ENCODE measurements at regions not wholly inside any gene's neighbourhood (a gene's known extent, or its start where the extent isn't known, plus 50 kb on each side); places are given as distances from the start of the nearest gene placed in this dataset.

DNA sequence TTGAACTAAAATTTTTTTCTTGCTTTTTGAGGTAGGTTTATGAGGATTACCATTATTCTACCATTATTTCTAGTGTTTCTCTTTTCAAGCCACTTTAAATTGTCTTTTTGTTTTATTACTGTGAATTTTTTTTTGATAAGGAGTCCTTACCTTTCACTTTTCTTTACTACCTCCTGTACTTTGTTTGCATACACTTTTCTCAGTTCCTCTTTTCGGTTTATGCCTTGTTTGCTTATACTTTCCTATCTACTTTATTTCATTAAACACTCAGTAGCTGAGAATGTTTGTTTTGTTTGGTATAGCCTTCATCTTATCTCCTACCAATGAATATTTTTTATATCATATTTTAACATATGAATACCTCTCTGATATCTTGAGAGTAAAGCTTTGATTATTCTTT is 147.9 kb downstream of the TFAP2B start:
- TF ChIP-seq CTCF (IDR thresholded peaks at IDR 0.05) = no peak
- TF ChIP-seq POLR2A (IDR thresholded peaks at IDR 0.05) = no peak

Data from stomach (tissue), 4 donors.